HTR-8/SVneo (cell line): ENCODE measurements at regions not wholly inside any gene's neighbourhood (a gene's known extent, or its start where the extent isn't known, plus 50 kb on each side); places are given as distances from the start of the nearest gene placed in this dataset.
A peak's percentile ranks its signal among the peaks of the same experiment; 100 is the strongest.
"Not testable (repeated sequence)": the region's sequence is repeated elsewhere in the genome, so short reads cannot be mapped to it uniquely, and the experiment has no call there.

Source experiments
- DNase-seq: peaks from one replicate; pipeline ENCODE4 v3.0.0; 2011; ENCODE audit warnings: low spot score, mixed read lengths; ENCODE audit not compliant: insufficient read length
- FAIRE-seq: peaks from 2 replicates; lab custom pipeline; 2011; peaks lifted over from hg19 to GRCh38; lab: Jason Lieb, UNC

DNA sequence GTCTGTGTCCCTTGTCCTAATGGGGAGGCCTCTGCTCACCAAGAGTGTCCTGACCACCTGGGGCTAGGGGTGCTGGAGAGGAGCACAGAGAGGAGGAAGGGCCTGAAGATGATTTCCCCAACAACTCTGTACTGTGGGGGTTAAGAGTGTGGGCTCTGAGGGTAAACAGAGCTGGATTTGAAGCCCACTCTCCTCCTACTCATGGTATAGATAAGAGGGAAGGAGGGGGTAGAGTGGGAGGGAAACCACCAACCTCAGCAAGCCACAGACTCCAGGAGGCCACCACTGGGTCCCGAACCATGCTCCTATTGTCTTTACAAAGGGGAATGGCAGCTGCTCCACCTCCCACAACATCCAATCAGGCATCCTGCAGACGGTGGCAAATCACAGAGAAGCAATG, 103.6 kb upstream of the RNU6-1 start:
- no peak for FAIRE-seq
- DNase-seq = no peak

DNA sequence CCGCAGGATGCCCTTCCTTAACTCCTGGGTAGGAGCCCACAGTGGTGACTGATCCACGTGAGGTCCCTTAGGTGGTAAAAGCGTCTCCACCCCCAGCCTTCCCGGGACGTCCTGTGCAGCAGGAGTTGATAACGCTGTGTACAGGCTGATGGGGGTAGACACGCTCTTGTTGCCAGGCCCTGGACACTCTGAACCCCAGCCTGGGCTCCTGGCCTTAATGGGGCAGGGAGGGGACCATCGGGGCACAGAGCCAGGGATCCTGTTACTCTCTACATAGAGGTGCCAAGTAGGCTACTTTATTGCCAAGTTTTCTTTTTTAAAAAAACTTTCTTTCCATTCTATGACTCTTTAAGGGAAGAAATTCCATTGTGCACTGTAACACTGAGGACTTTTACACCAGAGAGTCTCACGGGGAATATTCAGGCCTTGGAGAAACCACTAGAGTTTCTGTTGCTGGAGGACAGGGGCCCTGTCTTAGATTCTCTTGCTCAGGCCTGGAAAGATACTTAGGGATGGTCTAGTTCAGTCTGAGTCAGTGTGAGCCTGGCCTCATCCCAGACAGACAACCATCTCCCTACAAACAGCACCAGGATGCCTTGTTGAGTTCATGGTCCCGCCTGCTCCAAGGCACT, 104.3 kb upstream of the RNU6-1 start:
- no peak for DNase-seq
- no peak for FAIRE-seq

DNA sequence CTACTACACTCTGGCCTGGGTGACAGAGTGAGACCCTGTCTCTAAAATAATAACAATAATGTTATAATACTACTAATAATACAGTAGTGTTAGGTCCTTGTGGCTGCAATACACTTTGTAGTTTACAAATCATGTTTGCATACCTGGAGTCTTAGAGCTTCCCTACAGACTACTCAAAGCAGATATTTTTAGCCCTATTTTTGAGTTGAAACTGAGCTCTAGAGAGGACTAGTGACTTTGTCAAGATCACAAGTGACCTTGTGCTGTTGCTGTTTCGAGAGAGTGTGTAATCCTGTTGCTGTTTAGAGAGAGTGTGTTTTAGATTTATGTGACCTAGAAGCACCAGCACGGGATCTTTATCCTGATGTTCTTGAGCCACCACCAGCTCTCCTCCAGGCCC, 105.3 kb upstream of the RNU6-1 start:
- FAIRE-seq (no peak), DNase-seq (no peak)

DNA sequence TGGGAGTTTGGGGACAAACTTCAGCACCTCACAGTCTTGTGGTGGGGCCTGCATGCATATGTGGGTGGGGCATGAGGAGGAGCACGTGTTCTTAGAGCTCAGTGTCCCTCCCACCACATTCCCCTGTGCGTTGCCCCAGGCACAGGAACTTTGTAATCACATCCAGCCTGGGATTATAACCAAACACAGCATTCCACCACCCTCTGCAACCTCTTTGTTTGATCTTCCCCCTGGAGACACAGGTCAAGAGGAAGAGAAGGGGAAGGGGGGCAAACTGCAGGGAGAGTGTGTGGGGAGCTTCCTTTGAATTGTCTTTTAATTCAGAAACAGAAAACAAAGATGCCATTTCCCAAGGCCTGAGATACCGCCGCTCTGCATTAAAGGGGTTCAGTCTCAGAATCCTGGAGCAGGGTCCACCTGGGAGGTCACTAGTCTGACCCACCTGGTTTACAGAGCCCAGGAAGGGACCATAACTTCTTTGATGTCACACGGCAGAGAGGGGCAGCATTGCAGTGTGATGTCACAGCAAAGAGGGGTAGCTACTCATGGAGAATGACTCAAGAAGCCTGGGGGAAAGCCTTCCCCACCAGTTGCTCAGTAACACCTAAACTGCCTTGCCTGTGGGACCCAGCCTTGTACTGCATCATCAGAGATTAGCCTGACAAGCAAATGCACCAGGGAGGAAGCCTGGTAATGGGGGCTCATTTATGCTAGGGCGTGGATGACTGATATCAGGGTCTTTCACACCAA, 106.3 kb upstream of the RNU6-1 start:
- FAIRE-seq (peak; percentile 98), DNase-seq (peak; percentile 82)

DNA sequence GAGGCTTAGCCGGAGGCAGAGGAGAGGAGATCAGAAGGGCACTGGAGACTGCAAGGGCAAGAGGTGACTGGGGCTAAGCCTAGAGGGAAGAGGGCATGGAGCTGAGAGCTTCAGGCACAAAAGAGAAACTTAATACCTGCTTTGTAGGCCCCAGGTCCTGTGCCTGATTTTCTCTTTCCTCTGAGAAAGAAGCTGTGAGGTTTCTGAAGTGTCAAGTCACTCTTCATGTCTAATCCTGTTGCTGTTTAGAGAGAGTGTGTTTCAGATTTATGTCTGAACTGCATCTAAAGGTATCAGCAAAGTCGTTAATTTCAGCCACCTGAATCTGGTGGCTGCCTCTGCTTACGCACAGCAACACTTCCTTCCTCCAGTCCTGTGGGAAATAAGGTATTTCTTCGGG, 106.9 kb upstream of the RNU6-1 start:
- FAIRE-seq = no peak
- DNase-seq = no peak

DNA sequence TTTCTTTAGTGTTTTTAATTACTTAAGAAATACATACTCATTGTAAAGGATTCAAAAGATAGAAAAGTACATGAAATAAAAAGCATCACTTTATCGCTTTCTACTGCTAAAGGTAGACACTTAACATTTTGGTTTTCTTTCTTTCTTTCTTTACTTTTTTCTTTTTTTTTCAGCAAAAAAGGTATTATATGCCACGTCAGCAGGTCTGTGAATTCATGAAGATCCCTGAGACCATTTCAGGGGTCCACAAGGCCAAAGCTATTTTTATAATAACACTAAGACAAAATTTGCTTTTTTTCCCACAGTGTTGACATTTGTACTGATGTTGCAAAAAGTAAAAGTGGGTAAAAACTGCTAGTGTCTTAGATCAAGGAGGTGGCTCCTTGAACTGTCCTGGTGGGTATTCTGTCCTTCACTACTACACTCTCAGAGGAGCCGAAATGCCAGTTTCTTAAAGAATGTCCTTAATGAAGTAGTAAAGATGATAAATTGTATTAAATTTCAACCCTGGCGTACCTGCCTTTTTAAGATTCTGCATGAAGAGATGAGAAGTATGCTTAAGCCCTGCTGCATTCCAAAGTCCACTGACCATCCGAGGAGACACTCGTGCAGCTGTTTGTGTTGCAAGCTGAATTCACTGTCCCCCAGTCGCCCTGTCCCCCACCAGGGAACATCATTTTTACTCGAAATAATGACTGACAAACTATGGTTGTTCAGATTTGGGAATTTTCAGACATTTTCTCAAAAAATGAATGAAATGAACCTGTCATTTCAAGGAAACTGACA, 106.7 kb upstream of the PIAS1 start:
- FAIRE-seq (no peak), DNase-seq (no peak)

DNA sequence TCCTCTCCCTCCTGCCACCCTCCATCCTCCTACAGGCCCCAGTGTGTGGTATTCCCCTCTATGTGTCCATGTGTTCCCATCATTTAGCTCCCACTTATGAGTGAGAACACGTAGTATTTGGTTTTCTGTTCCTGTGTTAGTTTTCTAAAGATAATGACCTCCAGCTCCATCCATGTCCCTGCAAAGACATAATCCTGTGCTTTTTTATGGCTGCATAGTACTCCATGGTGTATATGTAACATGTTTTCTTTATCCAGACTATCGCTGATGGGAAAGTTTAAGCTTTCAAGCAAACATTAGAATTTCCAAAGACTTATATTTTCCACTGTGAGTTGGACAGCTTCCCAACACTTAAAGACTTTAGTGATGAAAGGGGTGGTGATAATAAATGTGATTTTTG, 105.9 kb upstream of the PIAS1 start:
- no peak for DNase-seq
- FAIRE-seq = no peak

DNA sequence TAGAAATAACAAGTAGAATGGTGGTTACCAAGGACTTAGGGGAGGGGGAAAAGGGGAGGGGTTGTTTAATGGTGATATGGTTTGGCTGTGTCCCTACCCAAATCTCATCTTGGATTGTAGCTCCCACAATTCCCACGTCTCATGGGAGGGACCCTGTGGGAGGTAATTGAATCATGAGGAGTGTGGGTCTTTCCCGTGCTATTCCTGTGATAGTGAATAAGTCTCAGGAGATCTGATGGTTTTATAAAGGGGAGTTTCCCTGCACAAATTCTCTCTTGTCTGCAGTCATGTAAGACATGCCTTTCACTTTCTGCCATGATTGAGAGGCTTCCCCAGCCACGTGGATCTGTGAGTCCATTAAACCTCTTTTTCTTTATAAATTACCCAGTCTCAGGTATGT, 102.9 kb upstream of the PIAS1 start:
- not testable (repeated sequence) for FAIRE-seq, DNase-seq

DNA sequence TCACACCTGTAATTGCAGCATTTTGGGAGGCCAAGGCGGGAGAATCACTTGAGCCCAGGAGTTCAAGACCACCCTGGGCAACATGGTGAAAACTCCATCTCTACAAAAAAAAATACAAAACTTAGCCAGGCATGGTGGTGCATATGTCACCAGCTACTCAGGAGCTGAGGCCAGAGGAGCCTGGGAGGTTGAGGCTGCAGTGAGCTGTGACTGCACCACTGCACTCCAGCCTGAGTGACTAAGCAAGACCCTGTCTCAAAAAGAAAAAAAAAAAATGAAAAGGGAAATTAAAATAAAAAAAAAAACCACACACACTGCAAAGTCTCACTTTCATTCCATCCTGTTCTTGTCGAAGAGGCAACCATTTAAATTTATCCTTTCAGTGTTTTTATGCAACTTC, 100.8 kb upstream of the PIAS1 start:
- DNase-seq = no peak
- no peak for FAIRE-seq

DNA sequence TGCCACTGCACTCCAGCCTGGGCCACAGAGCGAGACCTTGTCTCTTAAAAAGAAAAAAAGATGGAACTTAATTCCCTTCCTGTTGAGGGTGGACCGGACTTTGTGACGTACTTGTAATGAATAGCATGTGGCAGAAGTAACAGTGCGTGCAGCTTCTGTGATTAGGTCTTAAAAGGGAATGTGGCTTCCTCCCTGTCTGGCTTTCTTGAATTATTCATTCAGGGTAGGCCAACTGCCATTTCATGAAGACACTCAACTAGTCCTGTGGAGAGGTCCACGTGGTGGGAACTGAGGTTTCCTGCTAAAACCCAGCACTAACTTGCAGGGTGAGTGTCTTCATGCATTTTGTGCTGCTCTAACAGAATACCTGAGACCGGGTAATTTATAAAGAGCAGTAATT, 98.9 kb upstream of the PIAS1 start:
- FAIRE-seq (no peak), DNase-seq (no peak)

DNA sequence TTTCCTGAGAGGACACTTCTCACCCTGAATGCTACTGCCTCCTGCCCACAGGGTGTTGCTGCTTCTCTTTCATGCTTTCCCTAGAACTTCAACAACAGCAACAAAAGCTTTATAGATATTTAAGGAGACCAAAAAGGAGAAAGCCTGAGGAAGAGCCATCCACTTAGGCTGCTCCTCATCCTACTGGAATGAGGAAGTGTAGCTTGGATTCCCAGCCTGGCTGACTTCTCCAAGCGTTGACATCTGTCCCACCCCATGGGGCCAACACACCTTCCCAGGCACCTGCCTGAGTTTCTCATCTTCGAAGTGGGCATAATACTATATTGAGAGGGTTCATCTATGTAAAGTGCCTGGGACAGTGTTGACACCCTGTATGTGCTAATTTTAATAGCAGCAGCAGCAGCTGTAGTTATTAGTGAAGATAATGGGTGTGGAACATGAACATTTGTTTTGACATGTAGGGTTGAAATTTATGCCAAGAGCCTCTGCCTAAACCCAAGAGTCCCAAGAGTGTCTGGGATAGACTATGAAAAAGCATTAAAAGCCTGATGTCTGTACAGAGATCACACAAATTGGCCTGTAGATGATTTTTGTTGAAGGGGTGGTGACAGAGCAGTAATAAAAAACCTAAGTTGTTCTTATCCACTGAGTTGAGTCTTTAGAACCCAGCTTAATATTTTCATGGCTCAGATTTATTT, 96.5 kb upstream of the PIAS1 start:
- FAIRE-seq (no peak), DNase-seq (no peak)

DNA sequence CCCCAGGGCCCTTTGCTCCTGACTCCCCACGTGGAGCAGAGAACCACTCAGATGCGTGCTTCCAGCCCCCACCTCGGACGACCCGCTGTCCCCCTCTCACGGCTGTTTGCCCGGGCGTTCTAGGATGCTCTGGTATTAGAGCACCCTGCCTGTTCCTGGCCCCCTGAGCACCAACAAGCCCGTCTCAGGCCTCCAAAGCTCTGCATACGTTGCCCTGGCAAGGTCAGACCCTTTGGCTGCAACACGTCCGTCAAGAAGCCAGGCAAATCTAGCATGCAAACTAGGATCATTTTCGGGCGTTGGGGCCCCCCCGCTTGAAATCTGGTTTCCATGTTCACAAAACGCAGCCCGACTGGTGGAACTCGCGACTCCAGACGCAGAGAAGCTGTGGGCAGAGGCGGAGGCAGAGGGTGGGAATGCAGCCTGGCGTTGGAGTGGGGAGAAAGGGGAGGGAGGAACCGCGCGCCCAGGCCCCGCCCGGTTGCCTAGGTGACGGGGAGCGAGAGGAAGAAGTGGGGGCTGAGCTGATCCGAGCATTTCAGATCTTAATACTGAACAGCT, 86.2 kb upstream of the PIAS1 start:
- DNase-seq (peak; percentile 70), FAIRE-seq (peak; percentile 95)

DNA sequence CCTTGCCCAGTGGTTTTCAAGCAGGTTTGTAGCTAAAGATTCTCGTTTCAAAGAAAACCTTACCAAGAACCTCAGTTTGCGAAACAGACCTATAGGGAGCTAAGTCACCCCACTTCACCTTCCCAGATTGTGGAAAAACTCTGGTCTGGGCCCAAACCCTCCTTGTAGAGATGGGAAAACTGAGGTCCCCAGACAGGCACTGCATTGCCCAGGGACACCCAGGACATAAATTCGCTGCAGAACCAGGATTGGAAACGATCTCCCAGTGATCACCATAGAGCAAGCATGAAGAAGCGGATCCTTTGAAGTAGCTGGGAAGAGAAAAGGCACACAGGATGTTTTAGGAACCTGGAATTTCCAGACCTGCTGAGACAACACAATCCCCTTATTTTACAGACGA, 85.6 kb upstream of the PIAS1 start:
- FAIRE-seq (no peak), DNase-seq (no peak)

DNA sequence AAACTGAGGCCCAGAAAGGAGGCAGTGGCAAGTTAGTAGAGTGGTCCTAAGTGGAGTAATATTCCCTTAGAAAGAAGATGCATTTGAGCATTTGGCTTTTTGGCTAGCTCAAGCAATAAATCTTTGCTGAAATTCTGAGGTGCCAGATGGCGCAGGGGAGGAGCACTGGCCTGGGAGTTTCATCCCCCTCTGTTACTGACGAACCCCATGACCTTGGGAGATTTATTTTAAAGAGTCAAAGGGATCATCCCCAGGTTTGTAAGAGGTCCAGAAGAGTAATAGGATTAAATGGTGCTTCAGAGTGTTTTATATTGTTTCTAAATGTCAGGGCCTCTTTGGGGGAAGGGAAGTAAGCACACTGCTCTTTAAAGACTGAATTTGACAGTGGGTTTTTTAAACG, 85.1 kb upstream of the PIAS1 start:
- no peak for FAIRE-seq
- no peak for DNase-seq

DNA sequence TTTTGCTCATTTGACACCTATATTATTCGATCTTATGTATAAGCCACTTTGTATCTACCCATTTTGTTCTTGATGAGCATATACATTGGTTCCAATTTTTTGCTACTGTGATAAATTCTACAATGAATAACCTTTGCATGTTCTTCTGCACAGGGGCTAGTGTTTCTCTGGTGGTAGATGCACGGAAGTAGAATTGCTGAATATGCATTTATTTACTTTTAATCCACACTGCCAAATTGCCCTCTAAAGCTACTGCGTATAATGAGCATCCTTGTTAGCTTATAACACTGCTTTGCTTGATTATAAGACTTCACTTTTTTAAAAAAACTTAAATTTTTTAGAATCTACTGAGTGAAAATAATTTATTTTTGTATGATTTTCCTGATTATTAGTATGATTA, 84.2 kb upstream of the PIAS1 start:
- FAIRE-seq (no peak), DNase-seq (no peak)

DNA sequence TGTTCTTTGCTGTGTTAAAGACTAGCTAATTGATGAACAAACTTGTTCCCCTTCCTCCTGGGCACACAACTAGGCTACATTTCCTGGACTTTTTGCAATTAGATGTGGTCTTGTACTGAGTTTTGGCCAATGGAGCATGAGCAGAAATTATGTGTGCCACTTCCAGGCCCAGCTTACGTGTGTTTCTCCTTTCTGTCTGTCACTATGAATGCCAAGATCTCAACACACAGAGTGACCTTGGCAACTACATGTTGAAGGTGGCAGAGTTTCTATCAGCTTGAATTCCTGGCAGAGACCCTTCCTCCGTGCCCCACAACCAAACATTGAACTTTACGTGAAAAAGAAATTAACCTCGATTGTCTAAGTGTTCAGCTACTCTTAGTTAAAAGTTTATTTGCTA, 81.7 kb upstream of the PIAS1 start:
- peak; percentile 46 for FAIRE-seq
- DNase-seq = no peak

DNA sequence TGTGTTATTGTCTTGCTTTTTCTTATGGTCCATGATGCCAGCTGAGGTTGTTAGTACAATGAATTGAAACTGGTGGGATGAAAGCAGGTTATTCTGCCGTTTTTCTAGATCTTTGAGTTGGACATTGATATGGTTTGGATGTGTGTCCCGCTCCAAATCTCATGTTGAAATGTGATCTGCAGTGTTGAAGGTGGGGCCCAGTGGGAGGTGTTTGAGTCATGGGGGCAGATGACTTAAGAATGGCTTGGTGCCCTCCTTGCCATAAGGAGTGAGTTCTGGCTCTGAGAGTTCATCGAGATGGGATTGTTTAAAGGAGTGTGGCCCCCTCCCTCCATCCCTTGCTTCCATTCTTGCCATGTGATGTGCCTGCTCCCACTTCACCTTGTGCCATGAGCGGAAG, 80.3 kb upstream of the PIAS1 start:
- DNase-seq = no peak
- peak; percentile 31 for FAIRE-seq

DNA sequence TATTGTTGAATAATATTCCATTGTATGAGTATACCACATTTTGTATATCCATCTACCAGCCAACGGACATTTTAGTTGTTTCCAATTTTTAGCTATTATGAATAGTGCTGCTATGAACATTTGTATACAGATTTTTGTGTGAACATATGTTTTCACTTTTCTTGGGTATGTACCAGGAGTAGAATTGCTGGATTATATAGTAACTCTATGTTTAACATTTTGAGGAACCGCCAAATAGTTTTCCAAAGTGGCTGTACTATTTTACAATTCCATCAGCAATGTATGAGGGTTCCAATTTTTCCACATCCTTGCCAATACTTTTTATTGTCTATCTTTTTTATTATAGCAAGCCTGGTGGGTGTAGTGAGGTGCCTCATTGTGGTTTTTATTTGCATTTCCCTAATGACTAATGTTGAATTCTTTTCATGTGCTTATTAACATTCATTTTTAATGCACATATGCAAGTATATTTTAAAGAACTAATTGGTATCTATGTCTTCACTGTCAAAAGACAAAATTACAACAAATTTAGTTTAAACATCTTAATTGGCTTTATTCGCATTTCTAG, 77.5 kb upstream of the PIAS1 start:
- DNase-seq = no peak
- no peak for FAIRE-seq

DNA sequence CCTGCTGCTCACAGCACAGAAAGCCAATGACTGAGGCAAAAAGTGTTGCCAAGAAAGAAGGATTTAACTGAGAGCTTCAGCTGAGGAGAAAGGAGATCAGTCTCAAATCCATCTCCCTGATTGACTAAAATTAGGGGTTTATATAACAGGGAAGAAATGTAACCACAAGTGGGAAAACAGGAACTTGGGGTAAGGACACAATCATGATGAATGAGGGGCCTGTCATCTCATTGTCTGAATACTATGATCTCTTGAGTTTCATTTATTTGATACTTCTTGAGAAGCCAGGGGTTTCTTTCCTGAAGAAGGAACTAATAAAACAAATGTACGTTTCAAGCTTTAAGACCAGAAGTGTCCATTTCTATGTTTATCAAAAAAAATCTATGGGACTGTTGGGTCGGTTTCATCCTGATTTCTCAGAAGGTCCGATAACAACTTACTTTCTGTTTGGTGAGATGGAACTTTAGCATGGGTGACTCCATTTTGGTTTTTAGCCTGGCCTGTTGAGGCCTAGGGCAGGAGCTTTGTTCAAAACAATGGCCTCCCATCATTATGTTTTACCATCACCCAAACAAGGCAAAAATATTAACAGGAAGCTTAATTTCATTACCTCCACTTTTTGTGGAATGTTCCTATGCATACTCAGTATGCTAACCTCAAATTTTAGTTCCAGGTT, 76.6 kb upstream of the PIAS1 start:
- no peak for DNase-seq
- no peak for FAIRE-seq

DNA sequence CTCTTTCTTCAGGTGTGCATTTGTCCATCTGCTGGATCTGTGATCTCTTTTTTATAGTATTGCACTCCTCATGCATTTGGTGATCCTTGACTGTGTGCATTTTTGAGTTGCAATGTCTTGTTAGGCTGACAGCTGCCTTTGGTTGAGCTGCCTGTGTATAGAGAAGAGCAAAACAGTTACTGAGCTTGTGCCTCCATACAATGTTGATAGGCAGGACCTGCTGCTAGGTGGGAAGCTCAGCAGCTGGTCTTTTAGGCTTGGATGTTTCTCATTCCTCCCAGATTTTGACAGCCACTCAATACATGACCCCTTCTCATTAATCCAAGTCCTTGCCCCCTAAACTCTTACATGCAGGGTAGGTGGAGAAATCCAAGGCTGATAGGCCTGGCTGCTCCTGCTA, 74.8 kb upstream of the PIAS1 start:
- no peak for FAIRE-seq
- no peak for DNase-seq
